ENCODE measurements at regions not wholly inside any gene's neighbourhood (a gene's known extent, or its start where the extent isn't known, plus 50 kb on each side); places are given as distances from the start of the nearest gene placed in this dataset.
A peak's percentile ranks its signal among the peaks of the same experiment; 100 is the strongest.

DNA sequence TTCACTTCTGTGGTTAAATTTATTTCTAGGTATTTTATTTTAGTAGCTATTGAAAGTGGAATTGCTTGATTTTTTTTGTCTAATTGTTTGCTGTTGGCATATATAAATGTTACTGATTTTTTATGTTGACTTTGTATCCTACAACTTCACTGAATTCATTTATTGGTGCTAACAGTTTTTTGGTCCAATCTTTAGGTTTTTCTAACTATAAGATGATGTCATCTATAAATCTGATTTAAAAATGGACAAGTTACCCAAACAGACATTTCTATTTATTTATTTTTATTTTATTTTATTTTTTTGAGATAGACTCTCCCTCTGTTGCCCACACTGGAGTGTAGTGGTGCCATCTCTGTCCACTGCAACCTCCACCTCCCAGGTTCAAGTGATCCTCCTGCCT is 162.3 kb downstream of the COX7C start:
- no peak for DNase-seq (ENCODE audit: low read depth)

GRCh38 chr5:86786955-86787354 is 169.2 kb downstream of the COX7C start:
- no peak for DNase-seq (ENCODE audit: low read depth)

GRCh38 chr5:86795659-86796058 is 177.9 kb downstream of the COX7C start:
- DNase-seq (ENCODE audit: low read depth): no peak

- no peak for DNase-seq (ENCODE audit: low read depth)
Observed at GRCh38 chr5:86797677-86798076, 179.9 kb downstream of the COX7C start.

GRCh38 chr5:86806206-86806605 is 188.5 kb downstream of the COX7C start:
- no peak for DNase-seq (ENCODE audit: low read depth)

GRCh38 chr5:86807046-86808031 is 189.6 kb downstream of the COX7C start:
- no peak for DNase-seq (ENCODE audit: low read depth)

- no peak for DNase-seq (ENCODE audit: low read depth)
Observed at GRCh38 chr5:86814315-86814714, 196.6 kb downstream of the COX7C start.

DNA sequence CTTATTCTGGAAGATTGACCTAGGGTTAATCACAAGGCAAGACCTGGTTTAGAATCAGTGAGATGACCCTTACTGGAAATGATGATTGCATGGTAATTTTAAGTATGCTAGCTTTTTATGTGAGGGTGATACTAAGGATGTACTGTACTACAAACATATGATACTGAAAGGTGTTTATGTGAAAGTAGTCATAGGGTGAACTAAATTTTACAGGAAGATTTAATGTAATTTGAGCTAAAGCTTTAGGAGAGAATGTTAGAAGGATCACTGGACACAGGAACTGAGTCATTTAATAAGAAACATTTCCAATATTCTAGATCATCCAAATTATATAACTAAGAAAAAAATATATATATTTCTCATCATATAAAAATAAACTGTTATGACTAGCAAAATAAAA is 197.2 kb downstream of the COX7C start:
- DNase-seq (ENCODE audit: low read depth): no peak

DNA sequence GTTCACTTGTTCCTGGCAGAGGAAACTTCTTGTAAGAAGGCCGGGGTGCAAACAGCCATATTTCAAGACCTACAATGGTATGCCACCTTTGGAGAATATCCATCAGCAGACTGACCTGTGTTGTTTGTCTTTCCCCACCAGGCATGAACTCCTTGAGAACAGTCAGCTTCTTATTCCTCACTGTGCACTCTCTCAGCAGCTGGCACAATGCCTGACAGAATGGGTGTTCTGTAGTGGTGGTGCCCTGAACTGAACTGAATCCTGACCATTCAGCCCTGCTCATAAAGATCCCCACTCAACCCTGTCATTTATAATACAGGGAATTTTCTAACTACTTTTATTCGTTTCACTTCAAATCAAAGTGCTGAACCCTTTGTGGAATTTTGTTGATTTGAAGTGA is 206.9 kb downstream of the COX7C start:
- no peak for DNase-seq (ENCODE audit: low read depth)

GRCh38 chr5:86831128-86831527 is 213.4 kb downstream of the COX7C start:
- no peak for DNase-seq (ENCODE audit: low read depth)

DNA sequence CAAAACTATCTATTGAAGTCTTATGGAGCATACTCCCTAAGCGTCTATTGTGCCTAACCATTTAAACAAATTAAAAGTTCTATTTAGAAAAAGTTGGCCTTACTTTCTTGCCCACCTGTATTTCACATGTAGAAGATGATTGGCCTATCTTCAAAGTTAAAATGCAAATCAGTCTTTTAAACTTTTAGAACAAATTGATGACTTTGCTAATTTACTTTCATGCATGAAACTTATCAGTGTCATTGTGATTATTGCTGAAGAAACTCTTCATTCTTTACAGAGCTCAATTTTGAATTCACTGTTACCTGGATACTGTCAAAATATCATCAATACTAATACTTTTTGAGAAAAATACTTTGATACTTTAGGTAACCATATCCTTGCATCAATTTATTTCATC is 216.1 kb downstream of the COX7C start:
- no peak for DNase-seq (ENCODE audit: low read depth)

- peak; percentile 9 for DNase-seq (ENCODE audit: low read depth)
Observed at GRCh38 chr5:86837610-86838009, 219.9 kb downstream of the COX7C start.

DNA sequence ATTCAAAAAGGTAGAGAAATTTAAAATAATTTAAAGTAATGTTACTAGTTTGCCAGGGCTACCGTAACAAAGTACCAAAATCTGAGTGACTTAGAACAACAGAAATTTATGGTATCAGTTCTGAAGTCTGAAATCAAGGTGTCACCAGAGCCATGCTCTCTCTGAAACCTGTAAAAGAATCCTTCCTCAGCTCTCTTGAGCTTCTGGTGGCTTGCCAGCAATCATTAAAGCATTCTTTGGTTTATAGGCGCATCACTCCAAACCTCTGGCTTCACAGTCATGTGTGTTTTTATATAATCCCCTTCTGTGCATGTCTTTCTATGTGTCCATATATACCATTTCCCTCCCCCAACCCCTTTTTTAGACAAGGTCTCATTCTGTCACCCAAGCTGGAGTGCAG is 220.3 kb downstream of the COX7C start:
- peak; percentile 0 for DNase-seq (ENCODE audit: low read depth)

GRCh38 chr5:86841000-86841644 is 223.4 kb downstream of the COX7C start:
- no peak for DNase-seq (ENCODE audit: low read depth)

- DNase-seq (ENCODE audit: low read depth): no peak
Observed at GRCh38 chr5:86858442-86858841, 240.7 kb downstream of the COX7C start.

- DNase-seq (ENCODE audit: low read depth): no peak
Observed at GRCh38 chr5:86861512-86861911, 243.8 kb downstream of the COX7C start.

DNA sequence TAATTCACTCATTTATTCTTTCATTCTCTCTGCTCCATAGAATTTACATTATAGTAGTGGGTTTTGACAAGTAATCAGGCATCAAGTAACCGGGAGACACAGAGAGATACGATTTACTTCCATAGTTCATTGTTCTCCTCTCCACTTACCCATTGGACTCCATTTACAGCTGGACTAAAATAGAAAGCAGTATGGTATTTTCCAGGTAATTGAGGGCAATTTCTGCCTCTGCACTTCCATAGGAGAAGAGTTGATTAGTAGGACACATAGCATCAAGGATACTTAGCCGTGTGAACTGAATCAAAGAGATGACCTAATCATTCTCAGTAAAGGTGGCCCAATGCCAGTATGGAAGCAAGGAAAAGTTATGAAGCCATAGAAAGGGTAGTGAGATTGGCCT is 244.4 kb downstream of the COX7C start:
- no peak for DNase-seq (ENCODE audit: low read depth)

DNA sequence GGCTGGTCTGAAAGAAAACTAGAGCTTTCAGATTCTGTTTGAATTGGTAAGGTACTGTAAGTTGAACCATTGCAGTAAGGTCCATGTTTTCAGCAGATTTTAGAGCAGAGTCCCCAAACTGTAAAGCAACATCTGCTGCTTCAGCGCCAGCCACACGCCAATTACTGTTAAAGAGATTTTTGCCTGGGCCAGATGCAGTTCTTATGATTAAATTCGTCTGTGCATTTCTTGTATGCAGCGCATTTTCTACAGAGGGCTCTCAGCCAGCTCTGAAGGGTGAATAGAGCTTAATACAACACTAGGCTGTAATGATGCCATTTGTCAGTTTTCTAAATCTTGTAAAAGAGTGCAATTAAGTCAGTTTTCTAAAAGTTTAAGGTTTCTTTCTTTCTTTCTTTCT is 246.3 kb downstream of the COX7C start:
- DNase-seq (ENCODE audit: low read depth): no peak

DNA sequence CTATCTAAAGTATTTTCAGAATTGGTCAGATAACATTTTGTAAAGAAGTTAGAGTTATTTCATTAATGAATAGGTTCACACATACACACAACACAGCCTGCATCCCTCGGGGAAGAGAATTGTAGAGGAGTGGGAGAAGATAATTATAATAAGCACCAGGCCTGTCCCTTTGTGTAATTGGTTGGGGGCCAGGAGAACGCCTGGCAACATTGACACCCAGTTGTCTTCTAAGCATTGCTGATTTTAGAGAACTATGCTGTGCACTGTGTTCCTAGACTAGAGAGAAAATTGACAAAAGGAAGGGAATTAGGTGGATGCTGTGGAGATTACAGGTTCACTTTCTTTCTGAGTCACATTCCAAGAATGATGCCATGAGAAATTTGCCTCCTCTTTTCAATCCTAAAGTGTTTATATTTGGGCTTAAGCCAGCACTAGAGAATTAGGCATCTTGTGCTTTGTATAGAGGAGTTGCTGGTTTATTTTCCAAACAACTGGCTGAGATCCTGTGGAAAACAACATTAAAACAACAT is 247.6 kb downstream of the COX7C start:
- no peak for DNase-seq (ENCODE audit: low read depth)

DNA sequence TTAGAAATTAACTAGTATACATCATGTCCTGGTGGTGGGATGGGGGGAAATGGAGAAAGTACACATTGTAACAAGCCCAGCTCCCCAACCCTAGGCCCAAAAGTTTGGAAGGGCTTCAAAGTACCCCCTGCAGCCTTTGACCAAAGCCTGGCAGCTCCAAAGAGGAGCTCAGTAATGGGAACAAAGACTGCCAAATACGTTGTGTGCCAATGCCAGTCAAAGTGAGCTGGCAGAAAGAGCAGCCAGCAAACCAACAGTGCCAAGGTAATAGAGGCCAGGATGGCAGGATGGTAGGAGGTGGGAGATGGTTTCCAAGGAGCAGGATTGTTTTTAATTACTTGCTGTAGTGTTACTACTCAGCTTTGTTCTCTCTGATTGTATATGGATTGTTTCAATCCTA is 248.3 kb downstream of the COX7C start:
- no peak for DNase-seq (ENCODE audit: low read depth)

- DNase-seq (ENCODE audit: low read depth): no peak
Observed at GRCh38 chr5:86869268-86869667, 251.5 kb downstream of the COX7C start.

DNA sequence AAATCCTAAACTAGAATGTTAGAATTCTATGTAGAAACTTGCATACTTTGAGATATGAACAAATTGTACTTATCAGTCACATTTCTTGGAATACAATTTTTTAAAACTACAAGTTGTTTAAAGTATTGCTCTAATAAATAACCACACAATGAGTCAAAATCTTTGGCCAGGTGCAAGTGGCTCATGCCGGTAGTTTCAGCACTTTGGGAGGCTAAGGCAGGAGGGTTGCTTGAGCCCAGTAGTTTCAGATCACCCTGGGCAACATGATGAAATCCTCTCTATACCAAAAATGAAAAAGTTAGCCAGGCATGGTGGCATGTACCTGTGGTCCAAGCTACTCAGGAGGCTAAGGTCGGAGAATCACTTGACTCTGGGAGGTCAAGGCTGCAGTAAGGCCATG is 257.8 kb downstream of the COX7C start:
- DNase-seq (ENCODE audit: low read depth): no peak

DNA sequence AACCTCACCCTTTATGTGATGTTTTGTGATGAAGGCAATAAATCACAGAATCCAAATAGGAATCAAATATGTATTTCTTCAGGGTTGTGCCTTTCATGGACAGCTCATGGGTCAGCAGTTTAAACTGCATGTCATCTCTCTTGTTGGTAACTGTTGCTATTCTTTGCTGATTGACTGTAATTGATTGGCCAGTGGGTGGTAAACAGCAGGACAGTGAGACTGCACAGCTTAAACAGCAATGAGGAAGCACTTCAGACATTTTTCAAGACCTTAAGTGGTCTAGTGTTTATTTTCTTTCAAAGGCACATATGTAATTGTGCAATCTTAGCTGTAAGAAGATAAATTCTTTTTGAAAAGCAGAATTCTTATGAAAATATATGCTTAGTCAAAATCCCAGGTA is 260.5 kb downstream of the COX7C start:
- no peak for DNase-seq (ENCODE audit: low read depth)
